HT1080 (cell line): ENCODE measurements at regions not wholly inside any gene's neighbourhood (a gene's known extent, or its start where the extent isn't known, plus 50 kb on each side); places are given as distances from the start of the nearest gene placed in this dataset.
A peak's percentile ranks its signal among the peaks of the same experiment; 100 is the strongest.
"Not testable (repeated sequence)": the region's sequence is repeated elsewhere in the genome, so short reads cannot be mapped to it uniquely, and the experiment has no call there.

ENCODE experiments used
- DNase-seq: peaks from one replicate; pipeline ENCODE4 v3.0.0-alpha.2; 2015; ENCODE audit warnings: low read depth

DNA sequence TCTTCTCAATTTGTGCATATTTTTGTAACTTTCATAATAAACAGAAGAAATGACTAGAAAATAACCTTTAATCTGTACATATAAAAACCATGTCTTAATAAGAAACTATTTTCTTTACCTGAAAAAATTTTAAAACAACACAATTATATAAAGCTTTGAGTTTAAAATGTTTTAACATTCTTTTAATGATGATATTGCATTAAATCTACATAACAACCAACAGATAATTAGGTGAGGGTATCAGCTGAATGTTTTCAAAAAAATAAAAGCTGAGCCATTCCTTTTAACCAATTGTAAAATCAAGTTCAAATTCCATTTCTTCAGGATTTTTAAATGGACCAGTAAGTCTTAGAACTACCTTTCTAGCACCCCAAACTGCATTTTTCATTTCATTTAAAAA, 1185.0 kb upstream of the CITED2 start:
- DNase-seq, result no peak

DNA sequence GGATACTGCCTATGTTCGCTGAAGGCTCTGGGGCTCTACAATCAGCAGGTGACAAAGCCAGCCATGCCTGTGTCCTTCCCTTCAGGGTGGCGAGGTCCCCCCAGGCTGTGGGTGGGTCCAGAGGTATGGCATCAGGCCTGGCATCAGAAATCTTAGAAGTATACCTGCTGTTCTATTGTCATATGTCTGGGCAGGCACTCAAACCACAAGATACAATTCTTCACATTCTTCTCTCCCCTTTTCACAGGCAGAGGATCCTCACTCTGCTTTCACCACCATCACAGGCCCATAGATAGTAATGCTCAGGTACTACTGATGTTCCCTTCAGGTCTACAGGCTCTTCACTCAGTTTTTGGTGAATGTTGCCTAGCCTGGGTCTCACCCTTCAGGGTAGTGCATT, 1180.0 kb upstream of the CITED2 start:
- no peak for DNase-seq

DNA sequence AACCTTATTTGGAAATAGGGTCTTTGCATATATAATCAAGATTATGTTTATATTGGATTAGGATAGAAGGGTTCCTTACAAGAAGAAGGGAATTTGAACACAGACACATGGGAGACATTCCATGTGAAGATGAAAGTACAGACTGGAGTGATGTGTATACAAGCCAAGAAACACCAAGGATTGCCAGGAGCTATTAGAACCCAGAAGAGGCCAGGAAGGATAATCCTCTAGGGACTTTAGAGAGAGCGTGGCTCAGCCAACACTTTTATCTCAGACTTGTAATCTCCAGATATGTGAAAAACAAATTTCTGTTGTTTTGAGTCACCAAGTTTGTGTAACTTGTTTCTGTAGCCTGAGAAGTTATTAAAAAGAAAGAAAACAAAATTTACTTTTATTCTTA, 1173.9 kb upstream of the CITED2 start:
- no peak for DNase-seq

DNA sequence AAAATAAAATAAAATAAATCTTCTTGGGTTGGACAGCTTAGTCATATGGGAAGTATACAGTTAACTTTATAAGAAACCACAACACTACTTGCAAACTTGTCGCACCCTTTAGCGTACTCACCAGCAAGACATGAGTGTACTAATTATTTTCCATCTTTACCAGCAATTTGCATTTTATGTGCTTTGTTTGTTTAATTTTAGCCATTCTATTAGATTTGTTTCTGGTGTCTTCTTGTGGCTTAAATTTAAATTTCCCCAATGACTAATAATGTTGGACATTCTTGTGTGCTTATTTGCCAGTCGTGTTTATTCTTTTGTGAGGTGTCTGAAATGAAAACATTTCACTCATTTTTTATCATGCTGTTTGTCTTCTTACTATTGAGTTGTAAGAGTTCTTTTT, 1172.2 kb upstream of the CITED2 start:
- no peak for DNase-seq

DNA sequence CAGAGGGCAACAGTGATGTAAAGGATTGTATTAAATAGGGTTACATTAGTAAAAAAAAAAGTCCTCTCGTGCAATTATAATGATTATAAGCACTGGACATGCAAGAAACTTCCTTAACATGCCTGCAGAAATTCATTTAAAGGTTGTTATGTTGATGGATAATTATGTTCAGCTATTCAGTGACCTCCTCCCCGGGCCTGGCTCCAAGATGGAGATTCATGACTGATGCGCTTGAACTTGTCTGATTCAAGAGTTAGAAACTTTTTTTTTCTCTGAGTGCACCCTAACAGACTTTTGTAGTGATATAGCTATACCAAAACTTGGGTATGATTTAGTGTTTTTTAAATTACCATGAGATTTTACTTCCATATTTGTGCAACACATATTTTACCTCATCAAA, 1170.0 kb upstream of the CITED2 start:
- no peak for DNase-seq

DNA sequence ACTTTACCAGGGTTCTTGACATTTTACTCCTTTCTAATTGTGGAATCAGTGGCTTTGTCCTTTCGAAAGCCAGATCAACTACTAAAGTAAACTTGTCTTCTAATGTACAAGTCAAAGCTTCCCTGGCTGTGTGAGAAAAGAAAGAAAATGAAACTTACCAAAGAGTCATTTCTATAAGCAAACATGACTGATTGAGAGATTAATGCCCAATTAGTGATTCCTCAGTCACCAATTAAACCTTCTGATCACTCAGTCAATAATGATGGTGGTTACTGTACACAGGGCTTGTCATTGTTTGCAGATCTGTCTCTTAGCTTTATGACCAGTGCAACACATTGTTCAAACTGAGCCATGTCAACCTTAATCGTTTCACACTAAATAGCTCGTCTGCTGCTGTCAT, 1168.4 kb upstream of the CITED2 start:
- no peak for DNase-seq

DNA sequence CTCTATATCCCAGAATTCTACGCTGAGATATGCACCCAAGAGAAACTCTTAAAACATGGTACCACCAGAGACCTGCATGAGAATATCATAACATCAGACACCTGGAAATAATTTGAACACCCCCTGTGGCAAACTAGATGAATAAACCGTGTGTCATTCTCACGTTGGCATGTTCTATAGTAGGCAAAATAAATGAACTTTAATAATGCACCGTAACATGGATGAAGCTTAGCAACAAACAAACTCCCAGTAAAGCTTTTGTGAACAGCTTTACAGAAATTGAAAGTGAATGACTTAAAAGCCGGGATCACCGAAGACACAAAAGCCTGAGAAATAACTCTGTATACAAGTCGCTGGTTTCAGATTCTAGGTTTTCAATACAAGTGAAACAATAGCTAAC, 1166.8 kb upstream of the CITED2 start:
- no peak for DNase-seq

DNA sequence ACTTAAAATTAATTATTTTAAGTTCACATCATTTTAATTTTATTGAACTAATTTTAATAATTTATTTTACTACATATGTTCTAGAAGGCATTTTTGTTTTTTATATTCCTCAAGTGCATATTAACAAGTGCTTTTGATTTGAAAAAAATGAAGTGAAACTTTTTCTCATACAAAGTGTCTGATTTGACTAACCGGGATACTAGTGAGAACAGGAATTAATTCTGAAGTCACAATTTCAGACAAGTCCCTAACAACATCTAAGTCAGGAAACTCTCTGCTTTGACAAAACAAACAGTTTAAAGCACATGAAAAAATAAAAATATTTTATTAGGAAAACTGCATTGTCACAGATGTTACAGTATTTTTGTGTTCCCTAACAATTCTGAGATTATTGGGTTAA, 1166.3 kb upstream of the CITED2 start:
- DNase-seq, result no peak

DNA sequence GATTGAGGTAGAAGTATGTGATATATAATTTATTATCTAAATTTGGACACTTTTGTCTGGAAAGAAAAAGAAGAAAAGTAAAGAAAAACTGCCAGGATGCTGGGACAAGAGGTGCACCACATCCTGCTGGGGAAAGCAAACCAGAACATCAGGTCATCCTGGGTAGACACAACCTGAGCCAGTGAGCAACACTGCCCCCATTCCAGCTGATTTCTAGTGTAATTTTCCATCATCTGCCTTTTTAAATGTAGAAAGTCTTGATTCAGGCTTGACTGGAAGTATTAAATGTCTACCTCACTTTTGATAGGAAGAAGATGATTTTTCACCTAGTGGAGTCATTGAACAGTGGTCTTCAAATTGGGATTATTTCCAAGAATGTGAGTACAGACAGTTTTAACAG, 1164.5 kb upstream of the CITED2 start:
- DNase-seq, result no peak

DNA sequence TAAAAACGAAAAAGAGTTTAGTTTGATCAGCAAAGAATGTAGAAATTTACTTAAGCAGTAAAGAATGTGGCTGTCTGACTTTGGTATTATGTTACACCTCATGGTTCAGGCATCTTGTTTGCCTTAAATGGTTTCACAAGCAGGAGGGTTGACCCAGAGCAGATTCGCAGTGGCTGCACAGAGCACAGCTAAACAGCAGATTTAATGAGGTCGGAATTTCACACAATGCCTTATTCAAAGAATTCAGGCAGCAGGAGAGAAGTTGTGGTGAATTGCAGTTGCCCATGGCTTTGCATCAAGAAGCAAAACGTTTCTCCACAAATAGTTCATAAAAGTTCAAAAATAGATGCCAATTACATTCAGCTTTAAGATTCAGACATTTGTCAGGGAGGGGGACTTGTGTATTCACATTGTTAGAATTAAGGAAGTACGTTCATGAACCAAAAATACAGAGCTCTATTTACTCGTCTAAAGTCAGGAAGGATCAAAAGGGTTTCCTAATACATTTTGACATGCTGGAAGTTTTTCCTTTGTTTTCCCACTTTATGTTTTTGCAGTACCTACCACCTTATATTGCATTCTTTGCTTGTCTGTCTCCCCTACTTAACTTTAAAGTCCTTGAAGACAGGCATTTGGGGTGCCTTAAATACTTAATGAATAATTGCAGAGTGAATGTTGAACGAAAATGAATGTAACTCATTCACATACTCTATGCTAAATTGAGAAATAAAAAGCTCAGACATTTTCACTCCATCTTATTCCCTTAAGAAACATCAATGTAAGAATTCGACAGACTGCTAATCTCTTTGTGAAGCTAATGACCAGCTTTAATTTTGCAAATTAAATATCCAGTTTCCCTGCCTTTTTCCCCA, 1163.6 kb upstream of the CITED2 start:
- DNase-seq, result peak; percentile 71

DNA sequence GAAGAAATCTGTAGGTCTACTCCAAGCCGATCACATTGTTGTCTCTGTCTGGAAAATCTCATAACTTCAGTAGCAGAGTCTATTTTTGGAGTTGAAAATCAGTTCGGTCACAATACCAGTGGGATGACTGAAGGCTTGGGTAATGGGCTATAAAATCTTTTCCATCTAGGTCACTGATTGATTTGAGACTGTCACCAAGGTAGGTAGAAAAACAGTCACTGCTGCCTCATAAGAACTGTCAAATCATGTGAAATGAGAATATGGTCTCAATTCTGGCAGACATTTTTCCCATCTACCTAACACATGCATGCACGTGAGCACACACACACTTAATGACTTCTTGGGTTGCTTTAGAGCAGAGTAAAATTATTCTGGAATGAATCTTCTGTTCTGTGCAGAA, 1162.8 kb upstream of the CITED2 start:
- DNase-seq, result no peak

DNA sequence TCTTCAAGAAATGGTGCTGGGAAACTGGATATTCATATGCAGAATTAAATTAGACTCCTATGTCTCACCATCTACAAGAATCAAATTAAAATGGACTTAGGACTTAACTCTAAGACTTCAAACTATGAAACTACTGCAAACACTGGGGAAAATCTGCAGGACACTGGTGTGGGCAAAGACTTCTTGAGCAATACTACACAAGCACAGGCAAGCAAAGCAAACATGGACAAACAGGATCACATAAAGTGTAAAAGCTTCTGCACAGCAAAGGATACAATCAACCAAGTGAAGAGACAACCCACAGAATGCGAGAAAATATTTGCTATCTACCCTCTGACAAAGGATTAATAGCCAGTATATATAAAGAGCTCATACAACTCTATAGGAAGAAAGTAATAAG, 1161.1 kb upstream of the CITED2 start:
- no peak for DNase-seq

DNA sequence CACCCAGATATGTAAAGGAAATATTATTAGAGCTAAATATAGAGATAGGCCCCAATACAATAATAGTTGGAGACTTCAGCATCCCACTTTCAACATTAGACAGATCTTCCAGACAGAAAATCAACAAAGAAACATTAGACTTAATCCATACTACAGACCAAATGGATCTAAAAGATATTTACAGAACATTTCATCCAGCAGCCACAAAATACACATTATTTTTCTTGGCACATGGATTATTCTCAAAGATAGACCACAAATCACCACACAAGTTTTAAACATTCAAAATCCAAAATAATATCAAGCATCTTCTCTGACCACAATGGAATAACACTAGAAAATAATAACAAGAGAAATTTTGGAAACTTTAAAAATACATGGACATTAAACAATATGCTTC, 1159.1 kb upstream of the CITED2 start:
- no peak for DNase-seq

DNA sequence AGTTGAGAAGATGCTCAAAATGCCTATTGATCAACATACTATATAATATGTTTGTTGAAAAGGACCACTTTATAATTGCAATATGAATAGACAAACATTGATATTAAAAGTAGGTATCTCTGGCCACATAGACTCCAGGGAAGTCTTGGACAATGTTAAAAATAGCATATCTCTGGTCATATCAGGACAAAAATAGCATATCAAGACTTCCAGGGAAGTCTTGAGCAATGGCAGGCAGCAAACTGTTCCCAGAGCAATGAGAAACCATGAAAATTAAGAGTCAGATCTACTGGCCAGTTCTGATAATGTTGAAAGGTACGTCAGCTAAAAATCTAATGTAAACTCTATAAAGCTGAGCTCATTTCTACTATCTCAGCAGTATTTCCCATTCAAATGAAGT, 1130.3 kb upstream of the CITED2 start:
- DNase-seq, result no peak

DNA sequence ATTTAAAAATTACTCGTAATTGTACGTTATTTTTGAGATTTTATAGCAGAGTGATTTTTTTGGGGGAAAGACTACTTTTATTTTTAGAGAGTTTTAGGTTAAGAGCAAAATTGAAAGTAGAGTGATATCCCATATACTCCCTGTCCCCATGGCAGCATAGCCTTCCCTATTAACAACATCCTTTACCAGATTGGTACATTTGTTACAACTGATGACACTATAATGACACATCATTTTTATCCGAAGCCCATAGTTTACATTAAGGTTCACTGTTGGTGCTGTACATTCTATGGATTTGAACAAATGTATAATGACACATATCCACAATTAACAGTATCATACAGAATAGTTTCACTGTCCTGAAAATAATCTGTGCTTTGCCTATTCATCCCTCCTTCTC, 1126.4 kb upstream of the CITED2 start:
- DNase-seq, result no peak

DNA sequence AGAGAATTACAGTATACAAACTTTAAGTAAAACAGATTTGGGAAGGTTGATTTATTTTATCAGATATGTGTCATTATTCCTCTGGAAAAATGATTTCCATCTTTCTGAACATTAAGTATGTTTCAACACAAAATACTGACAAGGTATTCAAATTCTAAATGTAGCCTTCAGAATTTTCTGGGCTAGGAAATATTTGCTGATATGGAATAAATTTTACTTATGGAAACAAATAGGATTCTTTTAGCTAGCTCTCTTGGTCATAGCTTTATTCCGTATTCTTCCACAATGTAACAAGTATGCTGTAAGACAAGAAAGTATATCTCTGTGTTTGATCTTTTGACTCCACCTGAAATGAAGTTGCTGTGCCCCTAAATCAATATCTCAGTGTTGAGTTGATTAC, 1125.2 kb upstream of the CITED2 start:
- DNase-seq, result no peak

DNA sequence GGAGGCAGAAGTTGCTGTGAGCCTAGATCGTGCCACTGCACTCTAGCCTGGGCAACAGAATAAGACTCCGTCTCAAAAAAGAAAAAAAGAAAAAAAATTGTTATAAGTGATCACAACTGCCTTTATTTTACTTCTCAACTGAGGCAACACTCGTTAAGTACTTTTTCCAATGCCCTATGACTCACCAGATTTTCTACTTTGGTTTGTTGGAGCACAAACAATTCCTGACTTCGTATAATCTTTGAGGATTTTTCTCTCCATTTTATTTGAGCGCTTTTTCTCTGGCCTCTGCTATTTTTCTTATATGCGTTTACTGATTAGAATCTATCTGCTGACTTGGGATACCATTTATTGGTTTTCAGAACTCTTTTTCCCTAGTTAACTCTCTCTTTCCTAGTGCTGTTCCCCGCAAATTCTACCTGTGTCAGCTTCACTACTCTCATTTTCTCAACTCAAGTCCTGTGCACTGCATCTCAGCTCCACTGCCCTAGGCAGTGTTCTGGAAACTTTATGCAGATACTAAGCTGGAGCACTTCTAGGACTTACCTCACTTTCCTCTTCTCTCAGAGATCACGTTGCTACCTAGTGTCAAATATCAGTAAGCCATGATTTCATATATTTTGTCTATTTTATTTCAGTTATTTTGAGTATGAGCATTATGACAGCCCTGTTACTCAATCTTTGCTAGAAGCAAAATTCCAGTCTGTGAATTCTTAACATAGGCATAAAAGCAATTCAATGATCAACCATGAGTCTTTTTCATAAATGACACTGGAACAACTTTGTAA, 1120.1 kb upstream of the CITED2 start:
- DNase-seq, result no peak

DNA sequence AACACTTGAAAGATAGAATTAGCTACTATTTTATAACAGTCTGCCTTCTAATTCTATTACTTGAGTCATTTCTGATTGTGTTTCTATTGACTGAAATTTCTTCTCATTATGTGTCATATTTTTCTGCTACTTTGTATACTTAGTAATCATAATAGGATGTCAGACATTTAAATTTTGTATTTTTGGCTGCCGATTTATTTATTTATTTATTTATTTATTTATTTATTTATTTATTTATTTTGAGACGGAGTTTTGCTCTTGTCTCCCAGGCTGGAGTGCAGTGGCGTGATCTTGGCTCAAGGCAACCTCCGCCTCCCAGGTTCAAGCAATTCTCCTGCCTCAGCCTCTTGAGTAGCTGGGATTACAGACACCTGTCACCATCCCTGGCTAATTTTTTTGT, 1119.0 kb upstream of the CITED2 start:
- DNase-seq, result not testable (repeated sequence)

DNA sequence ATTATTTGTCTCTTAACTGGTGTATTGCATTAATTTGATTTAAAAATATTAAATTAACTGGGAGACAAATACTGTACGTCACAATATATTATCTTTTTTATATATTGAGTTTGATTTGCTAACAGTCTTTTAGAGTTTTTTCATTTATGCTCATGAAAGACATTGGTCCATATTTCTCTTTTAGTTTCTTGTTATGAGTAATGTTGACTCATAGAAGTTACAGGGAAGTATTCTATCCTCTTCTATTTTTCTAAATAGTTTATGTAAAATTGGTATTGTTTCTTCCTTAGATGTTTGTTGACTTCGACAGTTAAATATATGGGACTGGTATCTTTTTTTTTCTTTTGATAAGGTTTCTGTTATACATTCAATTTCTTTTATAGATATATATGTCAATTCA, 1115.6 kb upstream of the CITED2 start:
- no peak for DNase-seq

DNA sequence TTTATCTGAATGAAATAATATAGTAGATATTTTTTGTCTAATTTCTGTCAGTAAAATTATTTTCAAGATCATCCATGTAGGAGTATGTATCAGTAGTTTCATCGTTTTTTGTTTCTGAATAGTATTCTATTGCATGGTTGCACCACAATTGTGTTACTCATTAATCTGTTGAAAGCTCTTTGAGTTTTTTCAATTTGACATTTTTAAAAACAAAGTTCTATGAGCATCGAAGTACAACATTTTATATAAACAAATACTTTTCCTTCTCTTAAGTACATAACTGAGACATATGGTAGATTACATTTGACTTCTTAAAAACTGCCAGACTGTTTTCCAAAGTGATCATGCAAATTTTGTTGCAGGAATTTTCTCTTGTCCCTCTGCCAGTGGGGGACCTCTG, 1113.1 kb upstream of the CITED2 start:
- no peak for DNase-seq

DNA sequence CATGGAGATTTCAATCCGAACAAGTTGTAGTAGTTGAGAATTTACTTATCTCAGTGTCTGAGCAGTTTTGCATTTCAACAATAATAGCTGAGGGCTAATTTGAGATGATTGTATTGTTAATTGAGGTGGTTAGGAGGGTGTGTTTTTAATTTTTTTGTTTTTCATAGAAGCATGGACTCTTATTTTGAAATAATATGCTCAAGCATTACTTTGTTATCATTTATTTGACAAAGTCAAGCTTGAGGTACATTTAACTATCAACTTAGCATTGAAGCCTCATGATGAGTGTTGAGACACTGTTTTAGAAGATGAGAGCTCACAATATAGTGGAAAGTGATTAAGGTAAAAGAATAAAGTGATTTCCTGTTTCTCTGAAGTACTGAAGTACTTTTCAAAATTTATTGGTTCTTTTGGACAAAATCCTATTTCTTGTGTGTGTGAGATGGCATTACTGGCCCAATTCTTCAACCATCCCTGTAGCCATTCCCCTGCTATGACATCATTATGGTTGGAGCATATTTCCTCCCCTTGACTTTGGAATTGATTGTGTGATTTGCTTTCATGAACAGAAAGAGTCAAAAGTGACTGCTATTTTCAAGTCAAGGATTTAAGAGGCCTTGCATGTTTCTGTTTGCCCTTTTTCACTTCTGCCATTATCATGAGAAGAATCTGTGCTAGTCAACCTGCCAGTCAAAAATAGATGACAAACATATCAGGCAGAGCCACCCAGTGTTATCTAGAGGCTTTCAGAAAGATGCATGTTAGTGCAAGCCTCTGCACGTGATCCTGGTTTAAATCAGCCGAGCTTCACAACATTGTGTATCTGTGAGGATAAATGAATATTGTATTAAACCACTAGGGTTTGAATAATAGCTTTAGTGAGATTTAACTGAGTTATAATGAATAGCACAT, 1112.3 kb upstream of the CITED2 start:
- DNase-seq, result no peak
